ENCODE measurements at regions not wholly inside any gene's neighbourhood (a gene's known extent, or its start where the extent isn't known, plus 50 kb on each side); places are given as distances from the start of the nearest gene placed in this dataset.

GRCh38 chrX:39156051-39156450, 354.8 kb downstream of the MID1IP1 start:
- TF ChIP-seq CTCF (IDR thresholded peaks at IDR 0.05) (no peak), POLR2A (IDR thresholded peaks at IDR 0.05) (no peak)

All from thyroid gland (tissue), 4 donors.